ENCODE measurements at regions not wholly inside any gene's neighbourhood (a gene's known extent, or its start where the extent isn't known, plus 50 kb on each side); places are given as distances from the start of the nearest gene placed in this dataset.

DNA sequence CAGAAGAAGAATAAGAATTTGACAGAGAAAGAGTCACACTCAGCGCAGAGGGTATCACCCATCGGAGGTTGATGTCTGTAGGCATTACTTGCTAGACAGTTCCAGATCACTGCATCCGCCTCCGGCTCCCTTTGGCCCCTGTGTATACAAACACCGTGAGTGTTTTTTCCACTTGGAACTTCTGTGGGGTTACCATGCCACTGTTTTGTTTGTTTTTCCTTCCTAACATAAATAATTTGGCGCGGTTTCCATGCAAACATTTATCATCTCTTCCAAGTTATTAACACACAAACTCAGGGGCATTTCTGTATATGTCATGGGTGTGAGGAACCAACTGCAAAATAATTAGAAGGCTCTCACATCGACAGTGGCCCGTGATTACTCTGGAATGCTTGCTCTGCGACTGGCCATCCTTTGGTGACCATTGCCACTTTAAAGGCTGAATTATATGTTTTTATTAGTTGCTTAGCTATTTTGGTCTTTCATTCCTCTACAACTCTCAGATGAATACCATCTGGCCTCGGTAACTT, 612.2 kb upstream of the MKI67 start:
- TF ChIP-seq, protein P1, sequence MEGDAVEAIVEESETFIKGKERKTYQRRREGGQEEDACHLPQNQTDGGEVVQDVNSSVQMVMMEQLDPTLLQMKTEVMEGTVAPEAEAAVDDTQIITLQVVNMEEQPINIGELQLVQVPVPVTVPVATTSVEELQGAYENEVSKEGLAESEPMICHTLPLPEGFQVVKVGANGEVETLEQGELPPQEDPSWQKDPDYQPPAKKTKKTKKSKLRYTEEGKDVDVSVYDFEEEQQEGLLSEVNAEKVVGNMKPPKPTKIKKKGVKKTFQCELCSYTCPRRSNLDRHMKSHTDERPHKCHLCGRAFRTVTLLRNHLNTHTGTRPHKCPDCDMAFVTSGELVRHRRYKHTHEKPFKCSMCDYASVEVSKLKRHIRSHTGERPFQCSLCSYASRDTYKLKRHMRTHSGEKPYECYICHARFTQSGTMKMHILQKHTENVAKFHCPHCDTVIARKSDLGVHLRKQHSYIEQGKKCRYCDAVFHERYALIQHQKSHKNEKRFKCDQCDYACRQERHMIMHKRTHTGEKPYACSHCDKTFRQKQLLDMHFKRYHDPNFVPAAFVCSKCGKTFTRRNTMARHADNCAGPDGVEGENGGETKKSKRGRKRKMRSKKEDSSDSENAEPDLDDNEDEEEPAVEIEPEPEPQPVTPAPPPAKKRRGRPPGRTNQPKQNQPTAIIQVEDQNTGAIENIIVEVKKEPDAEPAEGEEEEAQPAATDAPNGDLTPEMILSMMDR (conservative IDR thresholded peaks at IDR 0.05) = no peak
- H3K27ac ChIP-seq = no peak overlapping the region

DNA sequence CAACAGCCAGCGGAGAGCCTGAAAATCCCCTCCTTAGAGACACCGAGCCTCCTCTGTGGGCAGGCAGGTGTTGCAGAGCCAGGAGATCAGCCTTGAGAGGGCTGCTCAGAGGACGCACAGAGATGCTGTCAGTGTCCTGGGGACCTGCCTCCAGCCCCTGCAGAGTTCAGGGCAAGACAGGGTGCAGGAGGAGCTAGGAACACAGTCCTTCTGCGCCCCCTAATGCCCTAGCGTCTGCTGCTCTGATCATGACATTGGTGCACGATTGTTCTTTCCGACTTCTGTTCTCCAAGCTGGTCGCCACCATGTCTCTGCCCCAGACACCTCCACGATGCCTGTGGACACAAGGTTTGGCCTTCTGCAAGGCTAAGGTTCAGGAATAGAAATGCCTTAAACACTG, 613.7 kb upstream of the MKI67 start:
- no peak overlapping the region for H3K27ac ChIP-seq
- TF ChIP-seq, protein P1 (conservative IDR thresholded peaks at IDR 0.05) = no peak

DNA sequence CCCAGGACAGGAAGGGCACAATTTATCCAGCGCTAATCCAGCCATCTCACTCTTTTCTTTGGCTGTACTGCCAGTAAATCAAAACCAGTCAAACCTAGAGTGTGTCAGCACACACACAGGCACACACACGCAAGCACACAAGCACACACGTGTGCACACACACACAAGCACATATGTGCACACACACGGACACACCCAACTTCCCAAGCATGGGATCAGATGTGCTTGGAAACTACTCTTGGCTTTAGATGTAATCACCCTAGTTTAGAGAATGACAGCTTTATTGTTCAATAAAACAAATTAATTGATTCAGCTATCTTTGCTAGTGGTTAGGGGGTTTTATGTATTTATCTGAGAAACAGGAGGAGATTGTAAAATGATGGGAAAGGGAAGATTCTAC, 615.0 kb upstream of the MKI67 start:
- H3K27ac ChIP-seq = no peak overlapping the region
- TF ChIP-seq, protein P1 (conservative IDR thresholded peaks at IDR 0.05) = no peak

DNA sequence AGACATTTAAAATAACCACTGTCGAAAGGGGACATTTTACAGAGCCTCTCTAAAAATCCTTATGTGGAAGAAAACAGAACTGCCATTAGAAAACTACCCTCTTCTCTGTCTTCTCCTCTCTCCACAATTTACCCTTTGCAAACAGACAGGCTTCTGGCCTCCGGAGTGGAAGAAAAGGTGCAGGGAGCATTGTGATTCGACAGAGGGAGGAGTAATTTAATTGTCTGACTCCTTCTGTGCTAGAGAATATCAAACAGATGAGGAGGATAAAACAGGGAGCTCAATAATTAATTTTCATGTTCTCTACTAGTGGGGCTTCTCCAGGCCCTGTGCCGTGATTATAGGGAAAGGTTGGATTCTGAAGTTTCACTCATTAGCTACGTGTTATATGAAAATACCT, 615.5 kb upstream of the MKI67 start:
- H3K27ac ChIP-seq = no peak overlapping the region
- TF ChIP-seq, protein P1 (conservative IDR thresholded peaks at IDR 0.05) = no peak

DNA sequence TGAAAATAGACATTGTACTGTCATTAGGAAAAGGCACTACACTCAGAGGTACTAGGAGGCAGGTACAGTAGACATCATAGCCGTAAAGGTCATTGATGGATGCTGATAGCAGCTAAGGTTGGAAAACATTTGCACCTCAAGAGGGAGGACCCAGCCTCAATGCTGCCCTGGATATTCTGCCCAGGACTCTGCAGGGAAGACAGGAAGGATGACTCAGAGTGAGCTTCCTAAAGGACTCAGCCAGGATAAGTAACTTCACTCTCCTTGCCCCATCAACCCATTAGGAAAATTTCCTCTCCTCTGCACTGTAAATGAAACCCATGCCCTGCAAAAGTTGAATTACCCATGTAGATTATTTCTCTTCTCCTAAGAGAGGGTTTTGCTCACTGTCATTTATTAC, 617.9 kb upstream of the MKI67 start:
- H3K27ac ChIP-seq = no peak overlapping the region
- TF ChIP-seq, protein P1 (conservative IDR thresholded peaks at IDR 0.05) = no peak

DNA sequence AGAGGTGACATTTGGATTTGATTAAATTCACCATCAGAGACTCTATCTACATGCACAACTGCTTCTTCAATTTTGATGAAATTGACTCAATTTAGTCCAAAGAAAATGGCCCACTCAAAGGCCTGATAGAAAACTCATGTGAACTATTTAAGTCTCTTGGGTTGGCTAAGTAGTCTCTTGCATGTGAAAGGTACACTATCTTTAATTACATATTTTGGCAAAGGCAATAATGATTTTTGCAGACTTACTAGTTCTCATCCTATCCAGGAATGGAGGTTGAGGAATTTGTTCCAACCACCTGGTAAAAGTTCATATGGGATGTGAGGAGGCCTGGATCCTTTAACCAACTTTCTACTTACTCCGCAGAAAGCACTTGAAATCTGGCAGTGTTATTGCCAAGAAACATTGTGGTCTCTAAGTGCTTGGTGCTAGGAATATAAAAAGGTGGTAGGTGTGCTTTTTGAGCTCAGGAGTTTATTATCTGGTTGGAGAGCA, 618.6 kb upstream of the MKI67 start:
- TF ChIP-seq, protein P1 (conservative IDR thresholded peaks at IDR 0.05) = no peak
- no peak overlapping the region for H3K27ac ChIP-seq

DNA sequence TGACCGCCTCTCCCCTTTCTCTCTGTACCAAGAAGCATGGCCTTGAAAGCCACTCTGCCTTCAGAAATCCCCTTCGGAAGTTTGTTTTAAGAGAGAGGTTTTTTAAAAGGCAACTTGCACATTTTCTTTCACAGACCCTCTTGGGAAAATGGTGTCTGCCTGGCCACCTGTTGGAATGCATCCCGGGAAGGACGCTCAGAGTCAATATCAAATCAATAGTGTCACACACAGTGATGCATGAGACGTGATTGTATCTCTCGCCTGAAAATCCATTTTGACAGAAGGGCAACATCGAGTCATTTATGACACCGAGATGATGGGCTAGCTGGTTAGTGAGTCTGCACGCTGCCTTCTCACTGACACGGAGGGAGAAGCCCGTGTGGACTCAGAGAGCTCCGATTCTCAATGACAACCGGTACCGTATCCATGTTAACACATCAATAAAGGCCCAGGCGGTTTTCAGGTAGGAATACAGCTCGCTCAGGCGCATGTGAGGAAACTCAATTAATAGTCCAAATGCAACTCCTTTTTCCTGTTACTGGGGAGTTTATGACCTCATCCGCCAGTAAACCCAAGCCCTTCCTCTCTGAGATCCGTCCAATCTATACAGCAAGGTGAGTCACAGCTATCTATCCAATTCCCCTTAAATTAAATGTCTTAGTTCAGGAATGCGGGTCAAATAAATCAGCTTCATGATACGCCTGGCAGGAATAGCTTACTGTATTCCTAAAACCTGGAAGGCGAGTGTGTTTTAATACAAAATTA, 621.5 kb upstream of the MKI67 start:
- TF ChIP-seq, protein P1 (conservative IDR thresholded peaks at IDR 0.05) = no peak
- no peak overlapping the region for H3K27ac ChIP-seq
